WTC11 (cell line): ENCODE measurements at regions not wholly inside any gene's neighbourhood (a gene's known extent, or its start where the extent isn't known, plus 50 kb on each side); places are given as distances from the start of the nearest gene placed in this dataset.

Source experiments
- ATAC-seq: fragments of 200-7000 bp; cut with Tn5 transposase; 2 replicates; pipeline ENCODE4 v1.10.0; 2021; ENCODE audit warnings: mild to moderate bottlenecking, moderate library complexity
- CTCF ChIA-PET: fragments of 300-600 bp; sonication (Branson Sonifier 250); formaldehyde crosslinking; loops from one replicate; lab custom pipeline; 2021; ENCODE audit warnings: antibody characterized with exemption; lab: Charles Lee
- POLR2A ChIA-PET: fragments of 350-600 bp; sonication (Branson Sonifier 250); formaldehyde crosslinking; loops from one replicate; lab custom pipeline; 2021; ENCODE audit warnings: antibody characterized with exemption; lab: Charles Lee
- DNase-seq: peaks from one replicate; pipeline ENCODE4 v3.0.0; 2021; ENCODE audit warnings: low spot score
- H3K27ac Mint-ChIP-seq: 2 replicates; pipeline ENCODE4 v1.8.0; 2021; ENCODE audit warnings: mixed read lengths
- H3K27me3 Mint-ChIP-seq: 2 replicates; pipeline ENCODE4 v1.8.0; 2021; ENCODE audit warnings: low read depth, mild to moderate bottlenecking, moderate library complexity, mixed read lengths
- H3K36me3 Mint-ChIP-seq: 2 replicates; pipeline ENCODE4 v1.8.0; 2021; ENCODE audit warnings: mixed read lengths
- H3K4me1 Mint-ChIP-seq: 2 replicates; pipeline ENCODE4 v1.8.0; 2022; ENCODE audit warnings: mixed read lengths
- H3K4me3 Mint-ChIP-seq: 2 replicates; pipeline ENCODE4 v1.8.0; 2021; ENCODE audit warnings: mild to moderate bottlenecking, moderate library complexity, mixed read lengths
- H3K9me3 Mint-ChIP-seq: 2 replicates; pipeline ENCODE4 v1.8.0; 2021; ENCODE audit warnings: mixed read lengths
- ARID4B ChIP-seq: sonication (generic); formaldehyde crosslinking; IDR thresholded peaks from 2 replicates; pipeline ENCODE4 v1.8.0; 2023; ENCODE audit warnings: missing genetic modification reagents, mild to moderate bottlenecking, borderline replicate concordance
- CDX4 ChIP-seq: fragments of 250-450 bp; sonication (Bioruptor Pico); IDR thresholded peaks from 2 replicates; pipeline ENCODE4 v1.9.0; 2021; ENCODE audit warnings: moderate library complexity, mild to moderate bottlenecking, inconsistent platforms, borderline replicate concordance
- CREM ChIP-seq: sonication (generic); formaldehyde crosslinking; IDR thresholded peaks from 2 replicates; pipeline ENCODE4 v1.8.1; 2022; ENCODE audit warnings: mild to moderate bottlenecking, missing genetic modification reagents, moderate library complexity
- E2F1 ChIP-seq: sonication (generic); formaldehyde crosslinking; IDR thresholded peaks from 2 replicates; pipeline ENCODE4 v1.8.0; 2022; ENCODE audit warnings: mild to moderate bottlenecking, missing genetic modification reagents
- SMAD4 ChIP-seq: sonication (generic); formaldehyde crosslinking; IDR thresholded peaks from 2 replicates; pipeline ENCODE4 v1.8.0; 2022; ENCODE audit warnings: mild to moderate bottlenecking, missing genetic modification reagents
- ZNF671 ChIP-seq: fragments of 250-450 bp; sonication (Bioruptor Pico); IDR thresholded peaks from 2 replicates; pipeline ENCODE4 v1.8.0; 2021; ENCODE audit warnings: mild to moderate bottlenecking
- TF ChIP-seq, protein P1 (sequence below): sonication (generic); formaldehyde crosslinking; IDR thresholded peaks from 2 replicates; pipeline ENCODE4 v1.8.1; 2022; ENCODE audit warnings: mild to moderate bottlenecking, moderate library complexity, missing genetic modification reagents
- TF ChIP-seq, protein P2 (sequence below): sonication (generic); formaldehyde crosslinking; IDR thresholded peaks from 2 replicates; pipeline ENCODE4 v1.8.1; 2022; ENCODE audit warnings: missing genetic modification reagents, borderline replicate concordance
- TF ChIP-seq, protein P3 (sequence below): fragments of 200-600 bp; IDR thresholded peaks from 2 replicates; pipeline ENCODE4 v1.8.0; 2022; ENCODE audit warnings: antibody characterized with exemption

- no peak overlapping the region for H3K27ac Mint-ChIP-seq
- H3K36me3 Mint-ChIP-seq: no peaks in the 10 kb centered on the region
- no peaks in the 10 kb centered on the region; the same call in 1 of the 2 replicates for H3K27me3 Mint-ChIP-seq
- no peak for TF ChIP-seq CREM (CRISPR knock-in tag)
- TF ChIP-seq ZNF671 (CRISPR knock-in tag): no peak
- TF ChIP-seq SMAD4 (CRISPR knock-in tag): no peak
- no peak for TF ChIP-seq ARID4B (CRISPR knock-in tag)
- TF ChIP-seq, protein P1, sequence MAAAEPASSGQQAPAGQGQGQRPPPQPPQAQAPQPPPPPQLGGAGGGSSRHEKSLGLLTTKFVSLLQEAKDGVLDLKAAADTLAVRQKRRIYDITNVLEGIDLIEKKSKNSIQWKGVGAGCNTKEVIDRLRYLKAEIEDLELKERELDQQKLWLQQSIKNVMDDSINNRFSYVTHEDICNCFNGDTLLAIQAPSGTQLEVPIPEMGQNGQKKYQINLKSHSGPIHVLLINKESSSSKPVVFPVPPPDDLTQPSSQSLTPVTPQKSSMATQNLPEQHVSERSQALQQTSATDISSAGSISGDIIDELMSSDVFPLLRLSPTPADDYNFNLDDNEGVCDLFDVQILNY (CRISPR knock-in tag): no peak
- TF ChIP-seq CDX4: no peak
- TF ChIP-seq, protein P2, sequence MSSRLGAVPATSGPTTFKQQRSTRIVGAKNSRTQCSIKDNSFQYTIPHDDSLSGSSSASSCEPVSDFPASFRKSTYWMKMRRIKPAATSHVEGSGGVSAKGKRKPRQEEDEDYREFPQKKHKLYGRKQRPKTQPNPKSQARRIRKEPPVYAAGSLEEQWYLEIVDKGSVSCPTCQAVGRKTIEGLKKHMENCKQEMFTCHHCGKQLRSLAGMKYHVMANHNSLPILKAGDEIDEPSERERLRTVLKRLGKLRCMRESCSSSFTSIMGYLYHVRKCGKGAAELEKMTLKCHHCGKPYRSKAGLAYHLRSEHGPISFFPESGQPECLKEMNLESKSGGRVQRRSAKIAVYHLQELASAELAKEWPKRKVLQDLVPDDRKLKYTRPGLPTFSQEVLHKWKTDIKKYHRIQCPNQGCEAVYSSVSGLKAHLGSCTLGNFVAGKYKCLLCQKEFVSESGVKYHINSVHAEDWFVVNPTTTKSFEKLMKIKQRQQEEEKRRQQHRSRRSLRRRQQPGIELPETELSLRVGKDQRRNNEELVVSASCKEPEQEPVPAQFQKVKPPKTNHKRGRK: no peak
- peaks cover 3% of the 10 kb centered on the region; the same call in 1 of the 2 replicates for H3K4me1 Mint-ChIP-seq
- no peak overlapping the region for H3K4me3 Mint-ChIP-seq
- ChIA-PET CTCF (no interaction called here), POLR2A (no interaction called here)
- DNase-seq (no peak), ATAC-seq (no peak)
- H3K9me3 Mint-ChIP-seq: no peaks in the 10 kb centered on the region
These were observed 546.6 kb upstream of the TMPRSS15 start for GRCh38 chr21:18950045-18950740.

GRCh38 chr21:18951271-18952038 is 547.9 kb upstream of the TMPRSS15 start:
- POLR2A ChIA-PET: interaction anchor here (0.6 kb wide), 1 partner anchor 457 kb away, joined by 4 read pairs; no protein-coding TSS in a partner anchor
- Mint-ChIP-seq H3K4me3 (no peak overlapping the region), H3K27me3 (no peaks in the 10 kb centered on the region; the same call in 1 of the 2 replicates), H3K27ac (no peak overlapping the region), H3K9me3 (no peaks in the 10 kb centered on the region)
- CTCF ChIA-PET: interaction anchor here (0.6 to 1.7 kb wide), 16 partner anchors 10 to 1075 kb away, joined by 3 to 6 read pairs (median 3); no protein-coding TSS in a partner anchor
- ATAC-seq (peak; percentile 88), DNase-seq (peak; percentile 50)
- no peak for TF ChIP-seq E2F1 (CRISPR knock-in tag)
- TF ChIP-seq, protein P3, sequence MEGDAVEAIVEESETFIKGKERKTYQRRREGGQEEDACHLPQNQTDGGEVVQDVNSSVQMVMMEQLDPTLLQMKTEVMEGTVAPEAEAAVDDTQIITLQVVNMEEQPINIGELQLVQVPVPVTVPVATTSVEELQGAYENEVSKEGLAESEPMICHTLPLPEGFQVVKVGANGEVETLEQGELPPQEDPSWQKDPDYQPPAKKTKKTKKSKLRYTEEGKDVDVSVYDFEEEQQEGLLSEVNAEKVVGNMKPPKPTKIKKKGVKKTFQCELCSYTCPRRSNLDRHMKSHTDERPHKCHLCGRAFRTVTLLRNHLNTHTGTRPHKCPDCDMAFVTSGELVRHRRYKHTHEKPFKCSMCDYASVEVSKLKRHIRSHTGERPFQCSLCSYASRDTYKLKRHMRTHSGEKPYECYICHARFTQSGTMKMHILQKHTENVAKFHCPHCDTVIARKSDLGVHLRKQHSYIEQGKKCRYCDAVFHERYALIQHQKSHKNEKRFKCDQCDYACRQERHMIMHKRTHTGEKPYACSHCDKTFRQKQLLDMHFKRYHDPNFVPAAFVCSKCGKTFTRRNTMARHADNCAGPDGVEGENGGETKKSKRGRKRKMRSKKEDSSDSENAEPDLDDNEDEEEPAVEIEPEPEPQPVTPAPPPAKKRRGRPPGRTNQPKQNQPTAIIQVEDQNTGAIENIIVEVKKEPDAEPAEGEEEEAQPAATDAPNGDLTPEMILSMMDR: peak; percentile 34; the same call in 1 of the 2 replicates
- TF ChIP-seq, all 79 proteins: peak for 1
- peaks cover 3% of the 10 kb centered on the region; the same call in 1 of the 2 replicates for H3K4me1 Mint-ChIP-seq
- no peaks in the 10 kb centered on the region for H3K36me3 Mint-ChIP-seq
